Activated CD8-positive, alpha-beta T cell treated with anti-CD3 and anti-CD28 coated beads for 36 hours (primary cell): ENCODE measurements at regions not wholly inside any gene's neighbourhood (a gene's known extent, or its start where the extent isn't known, plus 50 kb on each side); places are given as distances from the start of the nearest gene placed in this dataset.

Experiments used
- ATAC-seq: fragments of 200-7000 bp; cut with Tn5 transposase; one replicate; pipeline ENCODE4 v1.10.0; 2021; ENCODE audit warnings: mild to moderate bottlenecking, moderate library complexity
- CTCF ChIA-PET: fragments of 350-600 bp; sonication (Branson Sonifier 250); formaldehyde crosslinking; loops from one replicate; lab custom pipeline; 2021; ENCODE audit warnings: antibody characterized with exemption; lab: Charles Lee
- POLR2A ChIA-PET: fragments of 350-600 bp; sonication (Branson Sonifier 250); formaldehyde crosslinking; loops from one replicate; lab custom pipeline; 2021; ENCODE audit warnings: antibody characterized with exemption; lab: Charles Lee
- DNase-seq: peaks from one replicate; pipeline ENCODE4 v3.0.0-alpha.2; 2020
- H3K27ac Mint-ChIP-seq: one replicate; pipeline ENCODE4 v1.8.0; 2021; ENCODE audit warnings: mild to moderate bottlenecking, mixed read lengths
- H3K27me3 Mint-ChIP-seq: one replicate; pipeline ENCODE4 v1.8.0; 2021; ENCODE audit warnings: mixed read lengths
- H3K36me3 Mint-ChIP-seq: one replicate; pipeline ENCODE4 v1.8.0; 2021; ENCODE audit warnings: low read depth, mixed read lengths
- H3K4me1 Mint-ChIP-seq: one replicate; pipeline ENCODE4 v1.8.0; 2021; ENCODE audit warnings: low read depth, mixed read lengths
- H3K4me3 Mint-ChIP-seq: one replicate; pipeline ENCODE4 v1.8.0; 2021; ENCODE audit warnings: mild to moderate bottlenecking, moderate library complexity, mixed read lengths
- H3K9me3 Mint-ChIP-seq: one replicate; pipeline ENCODE4 v1.8.0; 2021; ENCODE audit warnings: mixed read lengths
- CTCF ChIP-seq: fragments of 200-600 bp; IDR thresholded peaks from one replicate; pipeline ENCODE4 v1.8.0; 2022; ENCODE audit warnings: antibody characterized with exemption, mild to moderate bottlenecking
- intact Hi-C: fragments of 100-400 bp; cut with micrococcal nuclease; formaldehyde crosslinking; loops from one replicate; pipeline ENCODE4 v1.10.0; 2022

GRCh38 chr7:142348921-142349405, 91.1 kb upstream of the PRSS58 start:
- H3K27ac Mint-ChIP-seq: no peak overlapping the region
- no peaks in the 10 kb centered on the region for H3K36me3 Mint-ChIP-seq
- peak; percentile 18 for ATAC-seq
- no peak for TF ChIP-seq CTCF
- intact Hi-C loops: no loop called here
- no peaks in the 10 kb centered on the region for H3K27me3 Mint-ChIP-seq
- H3K4me1 Mint-ChIP-seq: peaks cover 43% of the 10 kb centered on the region
- H3K9me3 Mint-ChIP-seq: no peaks in the 10 kb centered on the region
- CTCF ChIA-PET: interaction anchor here (2.8 kb wide), 1 partner anchor 10 kb away, joined by 10 read pairs; no protein-coding TSS in a partner anchor
- POLR2A ChIA-PET: no interaction called here
- no peak overlapping the region for H3K4me3 Mint-ChIP-seq
- DNase-seq: no peak

DNA sequence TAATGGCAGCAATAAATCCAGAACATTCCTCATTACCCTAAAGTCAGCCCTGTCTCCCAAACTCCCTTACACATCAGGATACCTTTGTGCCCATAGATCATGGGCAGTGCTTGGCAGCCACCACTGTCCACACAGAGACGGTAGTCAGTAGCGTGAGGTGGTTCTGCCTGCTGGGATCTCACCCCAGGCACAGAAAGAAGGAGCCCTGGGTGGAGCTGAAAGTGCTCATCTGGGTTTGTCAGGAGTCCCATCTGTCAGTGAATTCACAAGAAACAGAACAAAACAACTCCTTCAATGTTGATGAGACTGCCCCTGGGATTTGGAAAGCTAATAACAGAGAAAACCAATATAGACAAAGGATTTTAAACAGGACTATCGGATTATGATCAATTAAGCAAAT, 90.2 kb upstream of the PRSS58 start:
- ATAC-seq: no peak
- no peak overlapping the region for H3K27ac Mint-ChIP-seq
- H3K4me1 Mint-ChIP-seq: peaks cover 34% of the 10 kb centered on the region
- H3K36me3 Mint-ChIP-seq: no peaks in the 10 kb centered on the region
- intact Hi-C loops: no loop called here
- no peak for TF ChIP-seq CTCF
- POLR2A ChIA-PET: interaction anchor here (0.9 kb wide), 1 partner anchor 450 kb away, joined by 3 read pairs; no protein-coding TSS in a partner anchor
- no peaks in the 10 kb centered on the region for H3K9me3 Mint-ChIP-seq
- DNase-seq: no peak
- no peaks in the 10 kb centered on the region for H3K27me3 Mint-ChIP-seq
- no peak overlapping the region for H3K4me3 Mint-ChIP-seq
- CTCF ChIA-PET: interaction anchor here (0.9 to 4.7 kb wide), 6 partner anchors 9 to 187 kb away, joined by 3 to 25 read pairs (median 8); no protein-coding TSS in a partner anchor

- Mint-ChIP-seq H3K9me3 (no peaks in the 10 kb centered on the region), H3K27me3 (no peaks in the 10 kb centered on the region), H3K4me3 (no peak overlapping the region), H3K27ac (peak overlapping the region; percentile 56), H3K36me3 (no peaks in the 10 kb centered on the region), H3K4me1 (peaks cover 27% of the 10 kb centered on the region)
- ATAC-seq: no peak
- DNase-seq: no peak
- POLR2A ChIA-PET: interaction anchor here (0.7 kb wide), 1 partner anchor 451 kb away, joined by 3 read pairs; no protein-coding TSS in a partner anchor
- TF ChIP-seq CTCF: no peak
- intact Hi-C loops: no loop called here
- CTCF ChIA-PET: interaction anchor here (1.0 to 4.7 kb wide), 12 partner anchors 8 to 188 kb away, joined by 3 to 25 read pairs (median 6); no protein-coding TSS in a partner anchor
These were observed 89.2 kb upstream of the PRSS58 start for GRCh38 chr7:142347091-142347490.

DNA sequence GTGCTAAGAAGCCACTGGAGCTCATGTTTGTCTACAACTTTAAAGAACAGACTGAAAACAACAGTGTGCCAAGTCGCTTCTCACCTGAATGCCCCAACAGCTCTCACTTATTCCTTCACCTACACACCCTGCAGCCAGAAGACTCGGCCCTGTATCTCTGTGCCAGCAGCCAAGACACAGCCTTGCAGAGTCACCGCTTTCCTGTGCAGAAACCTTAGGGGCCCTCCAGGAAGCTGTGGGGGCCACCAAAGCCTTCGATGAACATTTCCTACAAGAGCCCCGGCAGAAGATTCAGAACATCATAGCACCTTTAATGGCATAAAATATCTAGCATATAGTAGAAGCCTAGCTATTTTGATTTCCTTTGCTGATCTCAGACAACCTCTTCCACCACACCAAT, 88.0 kb upstream of the PRSS58 start:
- Mint-ChIP-seq H3K4me1 (peaks cover 24% of the 10 kb centered on the region), H3K27me3 (no peaks in the 10 kb centered on the region), H3K36me3 (no peaks in the 10 kb centered on the region), H3K9me3 (no peaks in the 10 kb centered on the region), H3K4me3 (peak overlapping the region; percentile 51), H3K27ac (peak overlapping the region; percentile 76)
- ChIA-PET POLR2A (interaction anchor here (0.6 to 1.9 kb wide), 5 partner anchors 11 to 456 kb away, joined by 3 to 12 read pairs (median 4); no protein-coding TSS in a partner anchor), CTCF (interaction anchor here (0.7 to 4.7 kb wide), 11 partner anchors 12 to 170 kb away, joined by 3 to 25 read pairs (median 4); no protein-coding TSS in a partner anchor)
- no peak for TF ChIP-seq CTCF
- peak; percentile 81 for ATAC-seq
- intact Hi-C loops: no loop called here
- DNase-seq: peak; percentile 68
